GM19463 (cell line): ENCODE measurements at regions not wholly inside any gene's neighbourhood (a gene's known extent, or its start where the extent isn't known, plus 50 kb on each side); places are given as distances from the start of the nearest gene placed in this dataset.
A peak's percentile ranks its signal among the peaks of the same experiment; 100 is the strongest.

Experiments
- ATAC-seq: cut with Tn5 transposase; IDR thresholded peaks from one replicate; pipeline ENCODE4 v1.9.1; 2021; ENCODE audit warnings: mild to moderate bottlenecking, moderate library complexity; ENCODE audit not compliant: unreplicated experiment

- ATAC-seq: no peak
These were observed 205.9 kb upstream of the MIR17HG start for GRCh38 chr13:91141543-91142061.

- ATAC-seq: no peak
These were observed 204.9 kb upstream of the MIR17HG start for GRCh38 chr13:91142572-91142971.

DNA sequence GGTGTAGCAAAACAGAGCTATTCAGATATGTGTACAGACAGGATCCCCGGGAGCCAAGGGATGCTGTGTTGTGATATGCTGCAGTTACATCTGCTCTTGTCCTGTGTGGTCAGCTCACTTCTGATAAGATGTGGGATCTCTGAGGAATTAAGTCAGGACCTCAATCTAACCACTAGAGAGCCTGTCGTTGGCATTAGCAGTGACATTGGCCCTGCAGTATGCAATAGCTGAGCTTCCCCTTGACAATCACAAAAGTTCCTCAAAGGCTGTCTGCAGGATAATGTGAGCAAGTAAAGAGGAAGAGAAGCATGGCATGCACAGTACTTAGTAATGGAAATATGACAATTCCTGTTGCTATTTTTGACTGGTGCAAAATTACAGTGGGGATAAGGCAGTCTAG is 203.4 kb upstream of the MIR17HG start:
- ATAC-seq: no peak

GRCh38 chr13:91144486-91144885 is 203.0 kb upstream of the MIR17HG start:
- no peak for ATAC-seq

GRCh38 chr13:91145571-91146205 is 201.8 kb upstream of the MIR17HG start:
- ATAC-seq: no peak

DNA sequence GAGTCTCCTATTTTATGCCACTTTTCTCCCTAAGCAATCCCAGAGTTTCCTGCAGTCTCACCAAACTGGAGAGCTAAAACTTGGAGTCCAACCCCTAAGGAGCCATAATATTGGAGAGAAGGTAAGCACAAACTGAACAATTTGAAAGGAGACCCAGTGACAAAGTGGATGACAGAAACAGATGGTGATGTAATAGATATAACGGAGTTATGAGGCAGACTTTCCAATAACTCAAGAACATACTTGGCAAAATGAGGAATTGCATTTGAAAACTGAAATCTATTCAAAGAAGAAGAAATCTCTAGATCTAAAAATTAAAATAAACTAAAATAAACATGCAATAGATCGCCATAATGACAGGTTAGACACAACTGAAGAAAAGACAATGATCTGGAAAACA is 200.9 kb upstream of the MIR17HG start:
- ATAC-seq: no peak

DNA sequence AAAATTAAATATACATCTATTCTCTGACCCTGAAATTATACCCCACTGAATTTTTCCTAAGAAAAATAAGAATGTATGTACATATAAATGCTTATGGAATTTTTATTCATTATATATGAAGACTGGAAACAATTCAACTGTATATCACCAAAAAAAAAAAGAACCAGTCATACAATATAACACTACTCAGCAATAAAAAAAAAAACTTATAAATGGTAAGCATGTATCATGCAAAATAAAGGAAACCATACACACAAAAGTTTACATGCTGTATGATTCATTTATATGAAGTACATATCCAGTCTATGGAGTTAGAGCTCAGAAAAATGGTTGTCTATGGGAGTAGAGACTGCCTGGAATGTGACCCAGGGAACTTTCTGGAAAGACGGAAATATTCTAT is 199.4 kb upstream of the MIR17HG start:
- no peak for ATAC-seq

DNA sequence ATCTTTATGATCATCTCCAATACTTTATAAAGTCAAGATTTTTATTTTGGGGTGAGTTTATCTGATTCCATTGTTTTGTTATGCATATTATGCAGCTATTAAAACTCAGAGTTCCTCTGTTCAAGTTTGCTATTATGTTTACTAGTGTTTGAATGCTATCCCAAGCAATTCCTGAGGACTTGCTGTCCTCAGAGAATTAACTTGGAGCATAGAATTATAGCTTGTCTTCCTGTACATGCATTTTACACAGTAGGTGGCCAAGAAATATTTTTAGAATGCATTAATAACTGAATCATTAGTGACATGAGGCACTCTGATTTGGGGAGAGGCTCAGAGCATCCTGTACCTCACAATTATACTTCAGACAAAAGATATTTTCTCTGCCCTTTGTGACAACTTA is 195.6 kb upstream of the MIR17HG start:
- no peak for ATAC-seq

GRCh38 chr13:91153372-91153771 is 194.1 kb upstream of the MIR17HG start:
- no peak for ATAC-seq

GRCh38 chr13:91154558-91155353 is 192.7 kb upstream of the MIR17HG start:
- ATAC-seq: peak; percentile 86

DNA sequence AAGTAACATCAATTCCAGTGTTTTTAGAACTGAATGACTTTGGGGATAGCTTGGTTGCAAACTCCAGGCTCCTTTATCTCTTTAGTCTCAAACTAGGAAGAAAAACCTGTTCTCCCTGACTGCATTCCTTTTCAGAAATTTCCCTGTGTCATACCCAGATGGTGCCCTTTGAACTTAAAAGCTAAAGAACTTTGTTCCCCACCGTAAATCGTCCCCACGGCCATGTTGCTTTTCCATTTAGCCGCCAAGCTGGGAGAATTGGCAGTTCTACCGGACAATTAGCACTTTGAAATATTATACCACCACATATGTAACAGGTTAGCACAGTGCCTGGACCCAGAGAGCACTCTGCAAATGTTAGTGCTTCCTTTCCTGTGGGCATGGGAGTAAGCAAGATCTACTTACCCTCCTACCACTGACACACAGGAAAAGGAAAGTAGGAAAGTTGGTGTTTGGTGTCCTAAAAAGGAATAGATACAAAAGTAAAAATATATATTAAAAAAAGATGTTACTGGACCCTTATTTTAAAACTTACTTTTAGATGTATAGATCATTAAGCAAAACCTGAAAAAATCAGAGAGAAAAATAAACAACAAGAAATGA is 191.9 kb upstream of the MIR17HG start:
- peak; percentile 5 for ATAC-seq

DNA sequence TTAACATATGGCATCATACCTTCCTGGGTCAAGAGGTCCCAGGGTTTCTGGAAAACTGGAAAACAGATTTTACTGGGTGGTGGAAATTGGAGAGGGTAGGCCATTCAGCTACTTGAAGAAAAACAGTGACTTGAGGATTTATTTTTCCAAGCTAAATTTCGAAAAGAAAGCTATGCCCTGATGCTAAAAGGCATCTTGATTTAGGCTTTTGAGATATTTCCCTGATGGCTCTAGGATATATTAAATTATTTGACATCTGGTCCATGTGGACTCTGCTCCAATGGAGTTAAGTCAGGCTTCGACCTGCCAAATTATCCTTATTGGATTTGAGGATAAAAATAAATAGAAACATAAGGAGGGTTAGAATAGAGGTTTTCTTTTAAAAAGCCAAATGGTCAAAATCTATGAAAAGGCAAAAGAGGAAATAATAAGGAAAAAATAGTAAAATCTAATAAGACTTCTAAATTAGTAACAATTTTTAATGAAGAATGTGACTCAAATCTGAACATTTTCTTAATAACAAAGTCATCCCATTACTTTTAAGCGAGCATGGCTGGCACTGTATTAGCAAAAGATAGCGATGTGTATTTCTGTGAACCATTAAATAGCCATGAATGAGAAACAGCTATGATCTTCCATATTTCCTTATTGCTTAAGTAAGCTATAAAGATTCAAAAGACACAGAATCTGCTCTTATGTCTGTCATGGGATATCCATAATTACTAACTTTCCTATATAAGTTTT is 190.0 kb upstream of the MIR17HG start:
- ATAC-seq: no peak

GRCh38 chr13:91158017-91158395 is 189.5 kb upstream of the MIR17HG start:
- no peak for ATAC-seq

GRCh38 chr13:91162180-91162579 is 185.3 kb upstream of the MIR17HG start:
- no peak for ATAC-seq

- ATAC-seq: no peak
These were observed 184.9 kb upstream of the MIR17HG start for GRCh38 chr13:91162589-91162988.

- ATAC-seq: no peak
These were observed 181.7 kb upstream of the MIR17HG start for GRCh38 chr13:91165758-91166157.

DNA sequence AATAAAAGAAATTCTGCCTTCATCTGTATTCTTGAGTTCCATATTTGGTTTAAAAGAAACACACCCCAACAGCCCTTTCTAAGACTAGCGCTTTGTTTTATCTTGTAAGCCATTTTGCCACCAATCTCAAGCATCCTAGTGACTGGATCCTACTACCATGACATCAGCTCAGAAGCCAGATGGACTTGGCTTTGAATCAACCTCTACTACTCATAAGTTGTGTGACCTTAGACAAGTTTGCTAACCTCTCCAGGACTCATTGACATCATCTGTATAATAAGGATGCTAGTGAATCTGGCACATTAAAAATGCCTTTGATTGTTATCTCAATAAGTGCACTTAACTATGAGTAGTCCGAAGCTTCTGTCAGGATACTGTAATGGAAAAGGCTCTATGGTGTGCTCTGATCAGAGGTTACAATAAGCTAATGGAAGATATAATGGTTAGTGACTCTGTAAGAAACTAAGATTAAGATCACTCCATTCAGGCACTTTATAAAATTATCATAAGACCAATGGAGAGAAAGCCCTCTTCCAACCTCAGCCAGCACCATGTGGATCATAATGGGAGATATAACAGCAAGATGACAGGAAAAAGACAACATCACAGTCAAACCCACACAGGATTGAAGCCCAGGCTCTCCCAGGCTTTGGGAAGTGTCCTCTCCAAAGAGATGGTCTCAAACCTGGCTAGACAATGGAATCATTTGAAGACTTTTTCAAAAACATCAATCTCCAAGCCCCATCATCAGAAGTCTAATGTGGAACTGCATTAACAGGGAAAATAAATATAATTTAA is 180.6 kb upstream of the MIR17HG start:
- ATAC-seq: no peak

GRCh38 chr13:91167706-91168385 is 179.6 kb upstream of the MIR17HG start:
- no peak for ATAC-seq

GRCh38 chr13:91168386-91168711 is 179.1 kb upstream of the MIR17HG start:
- no peak for ATAC-seq
